Fibroblast of pulmonary artery (primary cell): ENCODE measurements at regions not wholly inside any gene's neighbourhood (a gene's known extent, or its start where the extent isn't known, plus 50 kb on each side); places are given as distances from the start of the nearest gene placed in this dataset.

Experiments
- DNase-seq: peaks from one replicate; pipeline ENCODE4 v3.0.0-alpha.2; 2010; ENCODE audit warnings: low read depth
- H3K4me3 ChIP-seq: replicated peaks from 2 replicates; pipeline ENCODE4 v1.5.1; 2011; ENCODE audit warnings: low read depth, mild to moderate bottlenecking, control low read depth, low read length, moderate library complexity
- TF ChIP-seq, protein P1 (sequence below): IDR thresholded peaks from 2 replicates; pipeline ENCODE4 v1.5.1; 2011; ENCODE audit warnings: mild to moderate bottlenecking, control low read depth, low read length, inconsistent platforms; ENCODE audit errors: missing control alignments

DNA sequence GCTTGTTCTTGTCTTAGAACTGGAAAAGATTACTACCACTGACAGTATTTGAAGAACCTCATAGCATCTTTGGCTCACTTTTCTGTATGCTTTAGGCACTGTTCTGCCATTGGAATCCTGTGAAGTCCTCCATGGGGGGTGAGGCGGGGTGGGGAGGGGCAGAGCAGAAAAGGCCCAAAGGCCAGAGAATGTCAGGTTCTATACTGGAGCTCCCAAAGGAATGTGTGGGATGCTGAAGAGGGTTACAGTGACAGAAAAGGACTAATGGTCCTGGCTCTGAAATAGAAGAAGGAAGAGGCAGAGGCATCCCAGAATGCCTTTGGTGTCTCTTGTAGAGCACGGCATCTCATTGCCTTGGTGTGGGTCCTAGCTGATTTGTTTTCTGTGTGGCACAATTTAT is 141.9 kb downstream of the HAUS1 start:
- DNase-seq = no peak
- no peak overlapping the region for H3K4me3 ChIP-seq
- TF ChIP-seq, protein P1, sequence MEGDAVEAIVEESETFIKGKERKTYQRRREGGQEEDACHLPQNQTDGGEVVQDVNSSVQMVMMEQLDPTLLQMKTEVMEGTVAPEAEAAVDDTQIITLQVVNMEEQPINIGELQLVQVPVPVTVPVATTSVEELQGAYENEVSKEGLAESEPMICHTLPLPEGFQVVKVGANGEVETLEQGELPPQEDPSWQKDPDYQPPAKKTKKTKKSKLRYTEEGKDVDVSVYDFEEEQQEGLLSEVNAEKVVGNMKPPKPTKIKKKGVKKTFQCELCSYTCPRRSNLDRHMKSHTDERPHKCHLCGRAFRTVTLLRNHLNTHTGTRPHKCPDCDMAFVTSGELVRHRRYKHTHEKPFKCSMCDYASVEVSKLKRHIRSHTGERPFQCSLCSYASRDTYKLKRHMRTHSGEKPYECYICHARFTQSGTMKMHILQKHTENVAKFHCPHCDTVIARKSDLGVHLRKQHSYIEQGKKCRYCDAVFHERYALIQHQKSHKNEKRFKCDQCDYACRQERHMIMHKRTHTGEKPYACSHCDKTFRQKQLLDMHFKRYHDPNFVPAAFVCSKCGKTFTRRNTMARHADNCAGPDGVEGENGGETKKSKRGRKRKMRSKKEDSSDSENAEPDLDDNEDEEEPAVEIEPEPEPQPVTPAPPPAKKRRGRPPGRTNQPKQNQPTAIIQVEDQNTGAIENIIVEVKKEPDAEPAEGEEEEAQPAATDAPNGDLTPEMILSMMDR = no peak

DNA sequence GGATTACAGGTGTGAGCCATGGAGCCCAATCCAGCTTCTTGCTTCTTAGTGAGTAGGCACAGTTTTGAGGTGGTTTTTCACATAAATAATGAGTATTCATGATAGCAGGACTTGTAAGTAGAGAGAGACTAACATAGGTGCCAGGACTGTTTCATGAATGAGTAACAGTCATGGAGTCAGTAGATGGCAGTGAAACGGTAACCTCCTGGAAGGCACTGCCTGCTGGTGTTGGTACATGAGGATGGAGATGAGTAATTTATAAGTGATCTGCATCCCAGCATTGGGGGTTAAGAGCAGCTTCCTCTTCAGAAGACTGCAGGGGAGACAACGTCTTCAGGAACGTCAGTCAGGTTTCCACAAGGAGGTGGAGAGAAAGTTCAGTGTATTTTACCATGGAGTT is 143.8 kb downstream of the HAUS1 start:
- TF ChIP-seq, protein P1 = no peak
- no peak for DNase-seq
- no peak overlapping the region for H3K4me3 ChIP-seq

DNA sequence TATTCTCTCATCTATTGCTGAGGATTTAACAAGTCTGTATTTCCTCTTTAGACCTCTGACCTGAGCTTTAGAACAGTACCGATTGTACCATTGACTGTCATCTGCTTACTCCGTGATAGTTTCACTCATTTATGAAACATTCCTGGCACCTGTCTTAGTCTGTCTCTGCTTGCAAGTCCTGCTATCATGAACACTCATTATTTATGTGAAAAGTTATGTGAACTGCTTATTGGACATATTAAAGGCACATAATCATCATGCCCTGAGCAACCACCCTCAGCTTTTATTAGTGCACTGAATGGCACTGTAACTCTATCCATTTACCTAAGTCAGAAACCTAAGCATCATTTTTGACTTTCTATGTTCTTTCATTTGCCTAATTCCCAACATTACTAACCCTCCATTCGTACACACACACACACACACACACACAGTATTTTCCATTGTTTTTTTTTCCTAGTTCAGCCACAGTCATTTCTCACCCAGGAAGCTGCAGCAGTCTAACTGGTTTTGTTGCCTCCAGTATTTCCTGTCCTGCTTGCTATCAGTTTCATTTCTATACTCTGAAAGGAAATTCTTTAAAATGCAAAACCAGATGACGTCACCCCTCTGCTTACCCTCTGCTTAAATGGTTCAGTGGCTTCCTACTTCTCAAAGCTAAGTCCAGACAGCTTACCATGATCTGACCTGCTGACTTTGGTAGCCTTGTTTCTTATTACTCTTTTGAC is 146.1 kb downstream of the HAUS1 start:
- TF ChIP-seq, protein P1 = no peak
- peak overlapping the region; percentile 11 for H3K4me3 ChIP-seq
- DNase-seq = peak; percentile 94

DNA sequence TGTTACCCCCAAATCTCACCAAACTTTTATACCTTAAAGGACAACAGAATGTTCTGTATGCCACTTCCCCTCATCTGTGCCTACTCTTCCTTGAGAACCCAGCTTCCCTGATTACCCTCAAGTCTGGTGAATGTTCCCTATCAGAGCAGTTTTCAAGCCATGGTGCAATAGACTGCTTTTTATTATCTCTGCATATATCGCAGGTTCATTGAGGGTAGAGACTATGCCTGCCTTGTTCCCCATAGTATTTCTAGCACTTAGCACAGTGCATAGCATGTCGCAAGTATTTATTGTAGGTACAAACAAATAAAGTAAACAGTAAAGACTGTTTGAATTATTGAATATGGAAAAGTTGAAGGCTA is 146.6 kb downstream of the HAUS1 start:
- peak overlapping the region; percentile 11 for H3K4me3 ChIP-seq
- no peak for DNase-seq

DNA sequence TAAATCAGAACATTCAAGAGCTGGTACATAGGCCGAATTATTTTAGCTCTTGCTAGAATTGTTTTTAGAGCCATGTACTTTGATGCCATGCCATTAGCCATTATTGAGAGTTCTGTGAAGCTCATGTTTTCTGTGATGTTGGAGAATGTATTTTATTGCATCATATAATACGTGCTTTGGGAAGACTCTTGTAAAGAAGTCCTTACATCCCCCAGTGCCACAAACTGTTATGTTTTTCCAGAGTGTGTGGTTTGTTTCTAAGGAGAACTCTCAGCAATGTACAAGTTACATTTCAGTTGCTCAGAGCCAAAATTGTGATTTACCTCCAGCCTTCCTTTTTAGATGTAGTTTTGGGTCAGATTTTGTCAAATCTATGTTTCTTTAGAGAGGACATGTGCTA is 148.6 kb downstream of the HAUS1 start:
- peak; percentile 9 for DNase-seq
- H3K4me3 ChIP-seq = no peak overlapping the region
- TF ChIP-seq, protein P1 = no peak

More for the DNA sequence above, 146.6 kb downstream of the HAUS1 start:
- TF ChIP-seq, protein P1 = no peak

DNA sequence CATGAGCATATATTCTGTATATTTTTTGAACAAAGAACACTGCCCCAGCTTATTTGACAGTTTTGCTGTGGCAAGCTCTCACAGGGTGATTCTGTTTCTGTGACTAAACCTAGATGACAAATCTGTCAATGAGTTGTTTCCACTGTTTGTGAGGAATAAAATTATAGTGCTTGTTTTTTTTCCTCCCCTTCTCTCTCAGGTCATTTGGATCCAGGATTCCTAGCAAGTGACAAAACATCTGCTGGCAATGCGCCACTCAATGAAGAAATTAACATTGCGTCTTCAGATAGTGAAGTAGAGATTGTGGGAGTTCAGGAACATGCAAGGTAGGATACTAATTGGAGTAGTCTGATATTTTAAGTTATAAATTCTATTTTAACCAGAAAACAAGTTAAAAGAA is 149.3 kb downstream of the HAUS1 start:
- DNase-seq = peak; percentile 66
- no peak overlapping the region for H3K4me3 ChIP-seq
- TF ChIP-seq, protein P1 = no peak

DNA sequence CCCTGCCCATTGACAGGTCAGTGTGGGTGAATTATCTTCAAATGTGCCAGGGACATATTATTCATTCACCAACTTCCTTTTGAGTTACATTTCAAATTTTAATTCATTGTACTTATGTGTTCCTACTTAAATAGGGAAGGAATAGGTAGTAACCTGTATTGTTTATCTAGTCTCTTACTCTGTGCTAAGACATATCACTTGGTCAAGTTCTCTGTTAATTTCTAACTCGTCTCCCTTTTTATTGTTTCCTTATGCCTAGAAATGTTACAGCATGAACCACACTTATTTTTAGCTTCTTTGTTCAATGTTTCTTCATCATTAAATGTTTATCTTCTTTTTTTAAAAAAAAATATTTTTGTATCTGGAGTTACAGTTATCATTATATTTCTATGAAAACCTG is 151.9 kb downstream of the HAUS1 start:
- no peak for DNase-seq

More for the DNA sequence above, 151.9 kb downstream of the HAUS1 start:
- H3K4me3 ChIP-seq = no peak overlapping the region
- TF ChIP-seq, protein P1 = no peak
